Amniotic epithelial cell (primary cell): ENCODE measurements at regions not wholly inside any gene's neighbourhood (a gene's known extent, or its start where the extent isn't known, plus 50 kb on each side); places are given as distances from the start of the nearest gene placed in this dataset.

ENCODE experiments used
- DNase-seq: peaks from one replicate; pipeline ENCODE4 v3.0.0-alpha.2; 2010; ENCODE audit warnings: low read depth

- DNase-seq = no peak
Measured at GRCh38 chr1:56390934-56391731, 188.2 kb downstream of the PLPP3 start.

- no peak for DNase-seq
Measured at GRCh38 chr1:56390232-56390867, 189.0 kb downstream of the PLPP3 start.

GRCh38 chr1:56389813-56390212 lies 189.6 kb downstream of the PLPP3 start:
- no peak for DNase-seq

GRCh38 chr1:56387071-56387740 lies 192.2 kb downstream of the PLPP3 start:
- no peak for DNase-seq

GRCh38 chr1:56385314-56385713 lies 194.0 kb downstream of the PLPP3 start:
- peak; percentile 15 for DNase-seq

- no peak for DNase-seq
Measured at GRCh38 chr1:56382929-56383328, 196.4 kb downstream of the PLPP3 start.

- no peak for DNase-seq
Measured at GRCh38 chr1:56380531-56380930, 198.8 kb downstream of the PLPP3 start.

GRCh38 chr1:56378341-56379070 lies 200.9 kb downstream of the PLPP3 start:
- no peak for DNase-seq

GRCh38 chr1:56377431-56377830 lies 201.9 kb downstream of the PLPP3 start:
- no peak for DNase-seq

- no peak for DNase-seq
Measured at GRCh38 chr1:56376188-56376984, 203.0 kb downstream of the PLPP3 start.

GRCh38 chr1:56375326-56375804 lies 204.0 kb downstream of the PLPP3 start:
- DNase-seq = no peak

GRCh38 chr1:56374026-56374974 lies 205.1 kb downstream of the PLPP3 start:
- DNase-seq = peak; percentile 32

- DNase-seq = no peak
Measured at GRCh38 chr1:56370513-56370912, 208.8 kb downstream of the PLPP3 start.

- DNase-seq = no peak
Measured at GRCh38 chr1:56363007-56363770, 216.2 kb downstream of the PLPP3 start.

- DNase-seq = peak; percentile 37
Measured at GRCh38 chr1:56360021-56360420, 219.3 kb downstream of the PLPP3 start.

GRCh38 chr1:56359056-56359455 lies 220.3 kb downstream of the PLPP3 start:
- DNase-seq = no peak

GRCh38 chr1:56357927-56358690 lies 221.3 kb downstream of the PLPP3 start:
- no peak for DNase-seq

GRCh38 chr1:56356376-56356990 lies 222.9 kb downstream of the PLPP3 start:
- DNase-seq = no peak
